SK-N-SH treated with all-trans-retinoic acid at 6 μM for 48 hours (cell line): ENCODE measurements at regions not wholly inside any gene's neighbourhood (a gene's known extent, or its start where the extent isn't known, plus 50 kb on each side); places are given as distances from the start of the nearest gene placed in this dataset.

Experiments
- ATAC-seq: fragments of 200-7000 bp; cut with Tn5 transposase; 3 replicates; pipeline ENCODE4 v1.9.1; 2020; ENCODE audit warnings: mild to moderate bottlenecking, moderate library complexity
- ARNTL ChIP-seq: fragments of 450-650 bp; formaldehyde crosslinking; IDR thresholded peaks from 2 replicates; pipeline ENCODE4 v1.5.0; 2020; ENCODE audit warnings: low read depth, mild to moderate bottlenecking, moderate library complexity, borderline replicate concordance
- BACH2 ChIP-seq: fragments of 250-450 bp; sonication (Bioruptor Pico); IDR thresholded peaks from 2 replicates; pipeline ENCODE4 v1.9.0; 2021; ENCODE audit warnings: mild to moderate bottlenecking, borderline replicate concordance
- CSDC2 ChIP-seq: fragments of 250-450 bp; sonication (Bioruptor Pico); IDR thresholded peaks from 2 replicates; pipeline ENCODE4 v1.5.0; 2020; ENCODE audit warnings: mild to moderate bottlenecking, moderate library complexity
- ESRRG ChIP-seq: fragments of 250-450 bp; sonication (Bioruptor Pico); IDR thresholded peaks from 2 replicates; pipeline ENCODE4 v1.6.1; 2021; ENCODE audit warnings: mild to moderate bottlenecking
- GLIS3 ChIP-seq: fragments of 250-450 bp; sonication (Bioruptor Pico); IDR thresholded peaks from 2 replicates; pipeline ENCODE4 v1.5.0; 2020; ENCODE audit warnings: mild to moderate bottlenecking, moderate library complexity
- ISL1 ChIP-seq: fragments of 250-450 bp; sonication (Bioruptor Pico); IDR thresholded peaks from 2 replicates; pipeline ENCODE4 v2.1.2; 2022; ENCODE audit warnings: mild to moderate bottlenecking, moderate library complexity
- OSR1 ChIP-seq: fragments of 250-450 bp; sonication (Bioruptor Pico); IDR thresholded peaks from 2 replicates; pipeline ENCODE4 v1.8.0; 2022; ENCODE audit warnings: moderate library complexity, mild to moderate bottlenecking, inconsistent platforms
- PPARA ChIP-seq: fragments of 250-450 bp; sonication (Bioruptor Pico); IDR thresholded peaks from 2 replicates; pipeline ENCODE4 v1.5.0; 2020; ENCODE audit warnings: mild to moderate bottlenecking, borderline replicate concordance
- RARB ChIP-seq: fragments of 250-450 bp; sonication (Bioruptor Pico); IDR thresholded peaks from 2 replicates; pipeline ENCODE4 v1.8.0; 2021; ENCODE audit warnings: mild to moderate bottlenecking, moderate library complexity
- SNAI2 ChIP-seq: fragments of 250-450 bp; sonication (Bioruptor Pico); IDR thresholded peaks from 2 replicates; pipeline ENCODE4 v1.5.0; 2020; ENCODE audit warnings: mild to moderate bottlenecking, moderate library complexity
- TCF4 ChIP-seq: fragments of 250-450 bp; sonication (Bioruptor Pico); IDR thresholded peaks from 2 replicates; pipeline ENCODE4 v1.8.0; 2021; ENCODE audit warnings: mild to moderate bottlenecking, moderate library complexity, borderline replicate concordance
- TOX ChIP-seq: fragments of 250-450 bp; sonication (Bioruptor Pico); IDR thresholded peaks from 2 replicates; pipeline ENCODE4 v1.8.0; 2021; ENCODE audit warnings: mild to moderate bottlenecking, moderate library complexity, borderline replicate concordance
- ZC3H10 ChIP-seq: fragments of 250-450 bp; sonication (Bioruptor Pico); IDR thresholded peaks from 2 replicates; pipeline ENCODE4 v1.5.1; 2021; ENCODE audit warnings: mild to moderate bottlenecking, moderate library complexity
- ZFP3 ChIP-seq: fragments of 250-450 bp; sonication (Bioruptor Pico); IDR thresholded peaks from 2 replicates; pipeline ENCODE4 v1.5.0; 2020; ENCODE audit warnings: mild to moderate bottlenecking, moderate library complexity
- ZFP30 ChIP-seq: fragments of 450-650 bp; formaldehyde crosslinking; IDR thresholded peaks from 2 replicates; pipeline ENCODE4 v1.5.0; 2022; ENCODE audit warnings: mild to moderate bottlenecking, moderate library complexity
- ZNF565 ChIP-seq: fragments of 450-650 bp; formaldehyde crosslinking; conservative IDR thresholded peaks from 2 replicates; pipeline ENCODE4 v1.5.0; 2020; ENCODE audit warnings: low read depth, mild to moderate bottlenecking, moderate library complexity
- ZNF70 ChIP-seq: fragments of 450-650 bp; formaldehyde crosslinking; IDR thresholded peaks from 2 replicates; pipeline ENCODE4 v1.5.0; 2020; ENCODE audit warnings: mild to moderate bottlenecking, moderate library complexity
- ZNF8 ChIP-seq: fragments of 450-650 bp; formaldehyde crosslinking; IDR thresholded peaks from 2 replicates; pipeline ENCODE4 v1.5.0; 2020; ENCODE audit warnings: mild to moderate bottlenecking, moderate library complexity
- TF ChIP-seq, protein P1 (sequence below): fragments of 250-450 bp; sonication (Bioruptor Pico); IDR thresholded peaks from 2 replicates; pipeline ENCODE4 v1.5.0; 2020; ENCODE audit warnings: mild to moderate bottlenecking, moderate library complexity
- TF ChIP-seq, protein P2 (sequence below): fragments of 250-450 bp; sonication (Bioruptor Pico); IDR thresholded peaks from 2 replicates; pipeline ENCODE4 v1.8.0; 2020; ENCODE audit warnings: mild to moderate bottlenecking, moderate library complexity, borderline replicate concordance
- TF ChIP-seq, protein P3 (sequence below): fragments of 250-450 bp; sonication (Bioruptor Pico); IDR thresholded peaks from 2 replicates; pipeline ENCODE4 v1.8.0; 2021; ENCODE audit warnings: low read depth, mild to moderate bottlenecking, moderate library complexity, borderline replicate concordance
- TF ChIP-seq, protein P4 (sequence below): fragments of 250-450 bp; sonication (Bioruptor Pico); IDR thresholded peaks from 2 replicates; pipeline ENCODE4 v1.5.1; 2020; ENCODE audit warnings: low read depth, mild to moderate bottlenecking, moderate library complexity

DNA sequence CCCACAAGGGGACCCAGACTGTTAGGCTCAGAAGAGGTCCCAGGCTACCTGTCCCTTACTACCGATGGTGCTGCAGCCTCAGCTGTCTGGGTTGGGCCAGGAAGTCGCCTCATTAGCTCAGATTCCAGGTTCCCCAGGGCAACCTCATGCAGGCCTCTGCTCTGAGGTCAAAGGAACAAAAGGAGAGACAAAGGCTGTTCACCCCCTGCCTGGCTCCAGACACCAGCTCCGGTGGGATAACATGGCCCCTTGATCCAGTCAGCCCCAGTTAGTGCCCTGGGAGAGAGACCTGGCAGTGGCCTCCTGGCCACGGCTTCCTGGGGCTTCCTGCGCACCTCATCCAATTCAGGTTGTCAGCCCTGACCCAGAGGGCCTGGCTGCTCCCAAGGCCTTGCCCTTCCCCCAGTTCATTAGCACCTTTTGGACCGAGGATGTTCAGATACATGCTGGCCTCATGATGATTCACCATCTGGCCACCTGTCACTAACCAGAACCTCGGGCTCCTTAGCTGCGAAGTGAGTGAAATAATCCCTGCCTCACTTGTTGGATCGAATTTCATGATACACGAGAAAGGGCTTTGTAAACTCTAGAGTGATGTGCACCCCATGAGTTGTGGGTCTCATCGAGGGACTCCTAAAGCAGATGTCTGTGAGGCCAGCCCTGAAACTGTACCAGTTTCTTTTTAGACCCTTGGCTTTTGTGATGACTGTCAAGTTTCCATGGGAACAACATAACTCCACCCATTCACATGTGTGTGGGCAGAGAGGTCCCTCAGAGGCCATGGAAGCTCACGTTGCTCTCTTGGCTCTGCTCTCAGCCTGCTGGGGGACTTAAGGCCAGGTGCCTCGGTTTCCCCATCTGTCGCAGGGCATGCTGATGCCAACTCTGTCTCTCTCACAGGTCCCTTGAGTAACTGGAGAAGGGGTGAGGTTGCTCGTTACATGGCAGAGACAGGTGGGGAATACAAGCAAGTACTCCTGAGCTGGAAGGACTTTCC, 79.5 kb upstream of the PCBD1 start:
- TF ChIP-seq TCF4 (CRISPR knock-in tag), result no peak
- no peak for TF ChIP-seq ISL1 (CRISPR knock-in tag)
- TF ChIP-seq, protein P1, sequence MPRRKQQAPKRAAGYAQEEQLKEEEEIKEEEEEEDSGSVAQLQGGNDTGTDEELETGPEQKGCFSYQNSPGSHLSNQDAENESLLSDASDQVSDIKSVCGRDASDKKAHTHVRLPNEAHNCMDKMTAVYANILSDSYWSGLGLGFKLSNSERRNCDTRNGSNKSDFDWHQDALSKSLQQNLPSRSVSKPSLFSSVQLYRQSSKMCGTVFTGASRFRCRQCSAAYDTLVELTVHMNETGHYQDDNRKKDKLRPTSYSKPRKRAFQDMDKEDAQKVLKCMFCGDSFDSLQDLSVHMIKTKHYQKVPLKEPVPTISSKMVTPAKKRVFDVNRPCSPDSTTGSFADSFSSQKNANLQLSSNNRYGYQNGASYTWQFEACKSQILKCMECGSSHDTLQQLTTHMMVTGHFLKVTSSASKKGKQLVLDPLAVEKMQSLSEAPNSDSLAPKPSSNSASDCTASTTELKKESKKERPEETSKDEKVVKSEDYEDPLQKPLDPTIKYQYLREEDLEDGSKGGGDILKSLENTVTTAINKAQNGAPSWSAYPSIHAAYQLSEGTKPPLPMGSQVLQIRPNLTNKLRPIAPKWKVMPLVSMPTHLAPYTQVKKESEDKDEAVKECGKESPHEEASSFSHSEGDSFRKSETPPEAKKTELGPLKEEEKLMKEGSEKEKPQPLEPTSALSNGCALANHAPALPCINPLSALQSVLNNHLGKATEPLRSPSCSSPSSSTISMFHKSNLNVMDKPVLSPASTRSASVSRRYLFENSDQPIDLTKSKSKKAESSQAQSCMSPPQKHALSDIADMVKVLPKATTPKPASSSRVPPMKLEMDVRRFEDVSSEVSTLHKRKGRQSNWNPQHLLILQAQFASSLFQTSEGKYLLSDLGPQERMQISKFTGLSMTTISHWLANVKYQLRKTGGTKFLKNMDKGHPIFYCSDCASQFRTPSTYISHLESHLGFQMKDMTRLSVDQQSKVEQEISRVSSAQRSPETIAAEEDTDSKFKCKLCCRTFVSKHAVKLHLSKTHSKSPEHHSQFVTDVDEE (CRISPR knock-in tag), result no peak
- no peak for TF ChIP-seq CSDC2 (CRISPR knock-in tag)
- TF ChIP-seq TOX (CRISPR knock-in tag), result no peak
- no peak for TF ChIP-seq ARNTL (CRISPR knock-in tag)
- TF ChIP-seq RARB (CRISPR knock-in tag), result no peak
- no peak for TF ChIP-seq ZC3H10
- TF ChIP-seq OSR1 (CRISPR knock-in tag), result no peak
- TF ChIP-seq, protein P2, sequence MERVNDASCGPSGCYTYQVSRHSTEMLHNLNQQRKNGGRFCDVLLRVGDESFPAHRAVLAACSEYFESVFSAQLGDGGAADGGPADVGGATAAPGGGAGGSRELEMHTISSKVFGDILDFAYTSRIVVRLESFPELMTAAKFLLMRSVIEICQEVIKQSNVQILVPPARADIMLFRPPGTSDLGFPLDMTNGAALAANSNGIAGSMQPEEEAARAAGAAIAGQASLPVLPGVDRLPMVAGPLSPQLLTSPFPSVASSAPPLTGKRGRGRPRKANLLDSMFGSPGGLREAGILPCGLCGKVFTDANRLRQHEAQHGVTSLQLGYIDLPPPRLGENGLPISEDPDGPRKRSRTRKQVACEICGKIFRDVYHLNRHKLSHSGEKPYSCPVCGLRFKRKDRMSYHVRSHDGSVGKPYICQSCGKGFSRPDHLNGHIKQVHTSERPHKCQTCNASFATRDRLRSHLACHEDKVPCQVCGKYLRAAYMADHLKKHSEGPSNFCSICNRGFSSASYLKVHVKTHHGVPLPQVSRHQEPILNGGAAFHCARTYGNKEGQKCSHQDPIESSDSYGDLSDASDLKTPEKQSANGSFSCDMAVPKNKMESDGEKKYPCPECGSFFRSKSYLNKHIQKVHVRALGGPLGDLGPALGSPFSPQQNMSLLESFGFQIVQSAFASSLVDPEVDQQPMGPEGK (CRISPR knock-in tag), result no peak
- no peak for TF ChIP-seq BACH2 (CRISPR knock-in tag)
- no peak for TF ChIP-seq ZNF565
- no peak for TF ChIP-seq PPARA (CRISPR knock-in tag)
- TF ChIP-seq, protein P3, sequence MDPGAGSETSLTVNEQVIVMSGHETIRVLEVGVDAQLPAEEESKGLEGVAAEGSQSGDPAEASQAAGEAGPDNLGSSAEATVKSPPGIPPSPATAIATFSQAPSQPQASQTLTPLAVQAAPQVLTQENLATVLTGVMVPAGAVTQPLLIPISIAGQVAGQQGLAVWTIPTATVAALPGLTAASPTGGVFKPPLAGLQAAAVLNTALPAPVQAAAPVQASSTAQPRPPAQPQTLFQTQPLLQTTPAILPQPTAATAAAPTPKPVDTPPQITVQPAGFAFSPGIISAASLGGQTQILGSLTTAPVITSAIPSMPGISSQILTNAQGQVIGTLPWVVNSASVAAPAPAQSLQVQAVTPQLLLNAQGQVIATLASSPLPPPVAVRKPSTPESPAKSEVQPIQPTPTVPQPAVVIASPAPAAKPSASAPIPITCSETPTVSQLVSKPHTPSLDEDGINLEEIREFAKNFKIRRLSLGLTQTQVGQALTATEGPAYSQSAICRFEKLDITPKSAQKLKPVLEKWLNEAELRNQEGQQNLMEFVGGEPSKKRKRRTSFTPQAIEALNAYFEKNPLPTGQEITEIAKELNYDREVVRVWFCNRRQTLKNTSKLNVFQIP, result no peak
- no peak for TF ChIP-seq ZNF8
- TF ChIP-seq SNAI2 (CRISPR knock-in tag), result no peak
- no peak for TF ChIP-seq ZNF70
- no peak for TF ChIP-seq GLIS3 (CRISPR knock-in tag)
- no peak for TF ChIP-seq ZFP3 (CRISPR knock-in tag)
- ATAC-seq, result no peak

DNA sequence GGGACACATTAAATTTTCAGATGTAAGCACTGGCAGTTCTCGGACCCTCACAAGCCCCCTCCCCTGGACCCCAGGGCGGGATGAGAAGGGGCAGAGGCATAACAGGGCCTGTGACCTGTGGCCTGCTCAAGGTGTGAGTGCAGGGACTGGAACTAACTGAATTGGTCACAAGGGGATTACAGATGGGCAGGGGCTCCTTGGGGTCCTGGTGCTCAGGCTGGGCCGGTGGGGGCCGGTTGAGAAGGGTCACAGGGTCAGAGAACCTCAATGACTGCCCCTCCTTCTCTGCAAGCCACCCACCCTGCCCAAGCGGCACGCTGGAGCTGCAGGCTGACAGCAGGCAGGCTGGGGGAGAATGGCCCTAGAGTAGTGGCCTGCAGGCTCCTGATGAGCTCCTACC, 80.8 kb upstream of the PCBD1 start:
- ATAC-seq, result no peak
- no peak for TF ChIP-seq CSDC2 (CRISPR knock-in tag)
- TF ChIP-seq ZNF70, result no peak
- TF ChIP-seq, protein P4, sequence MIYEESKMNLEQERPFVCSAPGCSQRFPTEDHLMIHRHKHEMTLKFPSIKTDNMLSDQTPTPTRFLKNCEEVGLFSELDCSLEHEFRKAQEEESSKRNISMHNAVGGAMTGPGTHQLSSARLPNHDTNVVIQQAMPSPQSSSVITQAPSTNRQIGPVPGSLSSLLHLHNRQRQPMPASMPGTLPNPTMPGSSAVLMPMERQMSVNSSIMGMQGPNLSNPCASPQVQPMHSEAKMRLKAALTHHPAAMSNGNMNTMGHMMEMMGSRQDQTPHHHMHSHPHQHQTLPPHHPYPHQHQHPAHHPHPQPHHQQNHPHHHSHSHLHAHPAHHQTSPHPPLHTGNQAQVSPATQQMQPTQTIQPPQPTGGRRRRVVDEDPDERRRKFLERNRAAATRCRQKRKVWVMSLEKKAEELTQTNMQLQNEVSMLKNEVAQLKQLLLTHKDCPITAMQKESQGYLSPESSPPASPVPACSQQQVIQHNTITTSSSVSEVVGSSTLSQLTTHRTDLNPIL (CRISPR knock-in tag), result no peak
- no peak for TF ChIP-seq ESRRG
- TF ChIP-seq ZNF565, result no peak
- TF ChIP-seq ZFP3 (CRISPR knock-in tag), result no peak
- no peak for TF ChIP-seq ZC3H10
- no peak for TF ChIP-seq ISL1 (CRISPR knock-in tag)
- TF ChIP-seq ZNF8, result no peak
- no peak for TF ChIP-seq SNAI2 (CRISPR knock-in tag)
- no peak for TF ChIP-seq BACH2 (CRISPR knock-in tag)

DNA sequence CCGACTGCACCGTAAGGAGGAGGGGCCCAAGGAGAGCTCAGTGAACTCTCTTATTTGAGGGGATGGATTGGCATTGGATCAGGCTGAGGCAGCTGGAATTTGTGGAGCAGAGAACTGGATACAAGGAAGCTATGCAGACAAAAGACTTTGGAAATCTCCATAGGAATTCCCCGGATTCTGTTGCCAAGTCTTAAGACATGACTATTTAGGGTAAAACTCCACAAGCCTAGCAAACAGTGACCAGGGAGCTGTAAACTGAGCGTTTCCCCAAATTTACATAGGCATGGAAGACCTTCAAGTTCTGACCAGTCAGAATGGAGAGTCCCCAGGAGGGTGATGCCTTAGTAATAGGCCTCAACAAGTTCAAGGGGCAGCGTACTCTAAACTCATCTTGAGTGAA, 82.5 kb upstream of the PCBD1 start:
- ATAC-seq, result no peak
- TF ChIP-seq ZFP30 (no peak), ZC3H10 (no peak), ARNTL (CRISPR knock-in tag) (no peak)
- TF ChIP-seq, protein P2 (CRISPR knock-in tag), result no peak
- TF ChIP-seq, protein P1 (CRISPR knock-in tag), result no peak
- TF ChIP-seq, protein P4 (CRISPR knock-in tag), result no peak
